IMR-90 (cell line): ENCODE measurements at regions not wholly inside any gene's neighbourhood (a gene's known extent, or its start where the extent isn't known, plus 50 kb on each side); places are given as distances from the start of the nearest gene placed in this dataset.

ENCODE experiments used
- ATAC-seq: fragments of 200-7000 bp; cut with Tn5 transposase; 2 replicates; pipeline ENCODE4 v1.9.1; 2020; ENCODE audit warnings: low read depth, mild to moderate bottlenecking, moderate library complexity
- BruUV-seq: library from RNA; stranded (reverse); fragments of 400-500 nt; replicated peaks from 2 replicates; lab custom pipeline; 2021; lab: Mats Ljungman, UMichigan
- CTCF ChIA-PET: fragments of 300-600 bp; formaldehyde crosslinking; extraction: SDS; loops from one replicate; lab custom pipeline; 2021; ENCODE audit warnings: antibody characterized with exemption; lab: Yijun Ruan, JAX
- POLR2A ChIA-PET: fragments of 300-600 bp; sonication (Branson Sonifier 250); formaldehyde crosslinking; loops from one replicate; lab custom pipeline; 2022; ENCODE audit warnings: antibody characterized with exemption; ENCODE audit not compliant: unreplicated experiment; lab: Charles Lee
- DNase-seq: peaks from one replicate; pipeline ENCODE4 v3.0.0; 2013
- H2AFZ ChIP-seq: replicated peaks from 2 replicates; pipeline ENCODE3; 2013; ENCODE audit warnings: low read length, mild to moderate bottlenecking; ENCODE audit not compliant: poor library complexity
- H2AK5ac ChIP-seq: 2 replicates; pipeline ENCODE4 v1.6.1; 2013; ENCODE audit warnings: low read depth, low read length, inconsistent platforms
- H2AK9ac ChIP-seq: replicated peaks from 2 replicates; pipeline ENCODE3; 2013; ENCODE audit warnings: mild to moderate bottlenecking, low read depth, low read length, moderate library complexity; ENCODE audit not compliant: poor library complexity
- H2BK120ac ChIP-seq: 2 replicates; pipeline ENCODE4 v1.6.1; 2013; ENCODE audit warnings: low read depth, low read length, inconsistent platforms
- H2BK15ac ChIP-seq: 3 replicates; pipeline ENCODE4 v1.6.1; 2013; ENCODE audit warnings: low read depth, low read length, inconsistent platforms
- H2BK20ac ChIP-seq: 2 replicates; pipeline ENCODE4 v1.6.1; 2013; ENCODE audit warnings: low read depth, mild to moderate bottlenecking, inconsistent platforms, low read length, moderate library complexity
- H2BK5ac ChIP-seq: 2 replicates; pipeline ENCODE4 v1.6.1; 2013; ENCODE audit warnings: mild to moderate bottlenecking, low read depth, low read length, inconsistent platforms; ENCODE audit not compliant: poor library complexity, severe bottlenecking
- H3K14ac ChIP-seq: replicated peaks from 2 replicates; pipeline ENCODE4 v1.6.1; 2013; ENCODE audit warnings: low read depth, low read length, inconsistent platforms
- H3K18ac ChIP-seq: 2 replicates; pipeline ENCODE4 v1.6.1; 2013; ENCODE audit warnings: low read depth, low read length, control low read depth
- H3K23ac ChIP-seq: 2 replicates; pipeline ENCODE4 v1.6.1; 2013; ENCODE audit warnings: low read depth, low read length, inconsistent platforms
- H3K27ac ChIP-seq: 2 replicates; pipeline ENCODE4 v1.5.1; 2013; ENCODE audit warnings: mild to moderate bottlenecking, control low read depth, low read length; ENCODE audit not compliant: insufficient read depth
- H3K27me3 ChIP-seq: 2 replicates; pipeline ENCODE4 v1.6.1; 2013; ENCODE audit warnings: low read length; ENCODE audit not compliant: control insufficient read depth, insufficient read depth
- H3K36me3 ChIP-seq: 2 replicates; pipeline ENCODE4 v1.6.1; 2013; ENCODE audit warnings: low read length, mixed read lengths; ENCODE audit not compliant: control insufficient read depth, insufficient read depth
- H3K4ac ChIP-seq: 2 replicates; pipeline ENCODE4 v1.6.1; 2013; ENCODE audit warnings: low read depth, low read length, inconsistent platforms
- H3K4me1 ChIP-seq: 2 replicates; pipeline ENCODE4 v1.6.1; 2013; ENCODE audit warnings: low read length, mixed read lengths; ENCODE audit not compliant: control insufficient read depth, insufficient read depth
- H3K4me2 ChIP-seq: 2 replicates; pipeline ENCODE4 v1.6.1; 2013; ENCODE audit warnings: low read depth, mild to moderate bottlenecking, control low read depth, low read length, moderate library complexity
- H3K4me3 ChIP-seq: 2 replicates; pipeline ENCODE4 v1.5.1; 2013; ENCODE audit warnings: low read depth, mild to moderate bottlenecking, control low read depth, low read length, moderate library complexity; ENCODE audit not compliant: insufficient read depth
- H3K56ac ChIP-seq: 2 replicates; pipeline ENCODE4 v1.6.1; 2013; ENCODE audit warnings: low read length, inconsistent platforms; ENCODE audit not compliant: insufficient read depth; ENCODE audit errors: extremely low read depth
- H3K79me1 ChIP-seq, 2 experiments: 2 replicates each; pipeline ENCODE4 v1.6.1; 2013; ENCODE audit warnings: low read length in 2 of 2, inconsistent platforms in 1 of 2, low read depth in 1 of 2
- H3K9ac ChIP-seq: 2 replicates; pipeline ENCODE4 v1.6.1; 2013; ENCODE audit warnings: low read depth, low read length, control low read depth
- H3K9me1 ChIP-seq: 2 replicates; pipeline ENCODE4 v1.6.1; 2013; ENCODE audit warnings: low read length, inconsistent platforms; ENCODE audit not compliant: insufficient read depth
- H3K9me3 ChIP-seq: 2 replicates; pipeline ENCODE4 v1.6.1; 2013; ENCODE audit warnings: low read length; ENCODE audit not compliant: control insufficient read depth, insufficient read depth
- H4K20me1 ChIP-seq: 2 replicates; pipeline ENCODE4 v1.6.1; 2013; ENCODE audit warnings: low read length, inconsistent platforms; ENCODE audit not compliant: insufficient read depth
- H4K5ac ChIP-seq: 2 replicates; pipeline ENCODE4 v1.6.1; 2013; ENCODE audit warnings: mild to moderate bottlenecking, low read depth, low read length, control low read depth
- H4K8ac ChIP-seq, 2 experiments: 2 replicates each; pipeline ENCODE4 v1.6.1; 2013; ENCODE audit warnings: low read depth in 2 of 2, low read length in 2 of 2, control low read depth in 1 of 2, inconsistent platforms in 1 of 2
- H4K91ac ChIP-seq: 2 replicates; pipeline ENCODE4 v1.6.1; 2013; ENCODE audit warnings: low read depth, low read length, inconsistent platforms; ENCODE audit not compliant: insufficient read depth
- NFE2L2 ChIP-seq: fragments of 150-350 bp; IDR thresholded peaks from 2 replicates; pipeline ENCODE4 v1.6.1; 2016; ENCODE audit warnings: low read depth, mild to moderate bottlenecking, low read length
- WGBS, 2 experiments: methylation state at CpG; one replicate each; pipeline versions ENCODE4 v1.1.5 to v1.1.7; 2013; ENCODE audit warnings: missing lambda C conversion rate in 2 of 2; ENCODE audit not compliant: insufficient read length in 1 of 2; ENCODE audit errors: extremely low coverage in 2 of 2; 5-methylcytosine and 5-hydroxymethylcytosine counted together
- dilution Hi-C: fragments of 300-500 bp; cut with HindIII; formaldehyde crosslinking; loops from one replicate; pipeline ENCODE4 v1.14.3; 2018; ENCODE audit warnings: low sequenced_read_pairs; ENCODE audit not compliant: unreplicated experiment
- in situ Hi-C: fragments of 300-500 bp; cut with MboI; formaldehyde crosslinking; loops from 3 replicates; pipeline ENCODE4 v1.14.3; 2019; ENCODE audit warnings: low sequenced_read_pairs, inconsistent platforms, mixed read lengths
- intact Hi-C: fragments of 100-400 bp; cut with micrococcal nuclease; formaldehyde crosslinking; loops from 2 replicates; pipeline ENCODE4 v1.10.0; 2022

- Histone ChIP-seq H4K20me1 (no peaks in the 10 kb centered on the region), H3K14ac (no peak overlapping the region), H3K23ac (no peak overlapping the region), H4K8ac (no peak overlapping the region), H3K9me1 (no peaks in the 10 kb centered on the region), H3K9ac (no peak overlapping the region), H3K9me3 (peaks cover 5% of the 10 kb centered on the region; the same call in 1 of the 2 replicates), H3K4ac (no peak overlapping the region), H3K36me3 (no peaks in the 10 kb centered on the region), H2AK9ac (no peak overlapping the region), H3K79me1 (no peaks in the 10 kb centered on the region), H4K5ac (no peak overlapping the region), H2AK5ac (no peak overlapping the region), H3K27me3 (no peaks in the 10 kb centered on the region), H3K27ac (no peak overlapping the region), H4K91ac (no peak overlapping the region), H3K56ac (no peak overlapping the region), H2BK15ac (no peak overlapping the region), H2BK5ac (no peak overlapping the region), H3K4me1 (no peaks in the 10 kb centered on the region), H2BK20ac (no peak overlapping the region), H3K4me3 (no peak overlapping the region), H2BK120ac (no peak overlapping the region), H3K18ac (no peak overlapping the region), H2AFZ (no peak overlapping the region), H3K4me2 (no peak overlapping the region)
- dilution Hi-C loops (no loop called here), intact Hi-C loops (no loop called here), in situ Hi-C loops (no loop called here)
- ATAC-seq (no peak), DNase-seq (no peak)
- no peak for TF ChIP-seq NFE2L2
- no CpG with 5 or more reads among the region's 3 CpGs for WGBS, 2 experiments
- ChIA-PET POLR2A (no interaction called here), CTCF (no interaction called here)
- BruUV-seq: no TSS peak
These were observed 1445.1 kb upstream of the CADM2 start for GRCh38 chr3:83513677-83514076.
